Naive thymus-derived CD4-positive, alpha-beta T cell (primary cell): ENCODE measurements at regions not wholly inside any gene's neighbourhood (a gene's known extent, or its start where the extent isn't known, plus 50 kb on each side); places are given as distances from the start of the nearest gene placed in this dataset.

Experiments
- ATAC-seq: fragments of 150-1000 bp; cut with Tn5 transposase; 2 replicates; pipeline ENCODE4 v1.10.0; 2021; ENCODE audit warnings: mild to moderate bottlenecking, moderate library complexity
- CTCF ChIA-PET: fragments of 350-600 bp; sonication (Branson Sonifier 250); formaldehyde crosslinking; loops from one replicate; lab custom pipeline; 2021; ENCODE audit warnings: antibody characterized with exemption; lab: Charles Lee
- POLR2A ChIA-PET: fragments of 350-600 bp; sonication (Branson Sonifier 250); formaldehyde crosslinking; loops from one replicate; lab custom pipeline; 2021; ENCODE audit warnings: antibody characterized with exemption, inconsistent platforms; lab: Charles Lee
- DNase-seq, 9 donors: peaks; one replicate each; pipeline versions ENCODE4 v3.0.0 to v3.0.0-alpha.2; 2020 to 2022; ENCODE audit warnings: mixed read lengths in 1 of 9
- H3K27ac ChIP-seq: one replicate; pipeline ENCODE4 v1.7.0; 2013; ENCODE audit warnings: mild to moderate bottlenecking, low read depth, low read length, moderate library complexity
- H3K27me3 ChIP-seq, 2 donors: one replicate each; pipeline ENCODE4 v1.7.0; 2013; ENCODE audit warnings: low read length in 2 of 2, mild to moderate bottlenecking in 2 of 2, moderate library complexity in 2 of 2; ENCODE audit not compliant: control insufficient read depth in 2 of 2, insufficient read depth in 2 of 2
- H3K36me3 ChIP-seq, 3 experiments: 1 replicate in 2 of 3; 2 replicates in 1 of 3; pipeline ENCODE4 v1.7.0; 2013; ENCODE audit warnings: low read length in 3 of 3, mild to moderate bottlenecking in 3 of 3, moderate library complexity in 1 of 3; ENCODE audit not compliant: insufficient read depth in 3 of 3, control insufficient read depth in 2 of 3
- H3K4me1 ChIP-seq, 2 donors: one replicate each; pipeline ENCODE4 v1.7.0; 2013; ENCODE audit warnings: low read length in 2 of 2, mild to moderate bottlenecking in 2 of 2, moderate library complexity in 1 of 2; ENCODE audit not compliant: control insufficient read depth in 2 of 2, insufficient read depth in 2 of 2
- H3K4me3 ChIP-seq: 2 replicates; pipeline ENCODE4 v1.7.0; 2013; ENCODE audit warnings: mild to moderate bottlenecking, low read length
- H3K9me3 ChIP-seq, 3 experiments: 1 replicate in 2 of 3; 2 replicates in 1 of 3; pipeline ENCODE4 v1.7.0; 2013; ENCODE audit warnings: low read length in 3 of 3; ENCODE audit not compliant: control insufficient read depth in 2 of 3
- H3K27ac Mint-ChIP-seq, 9 donors: one replicate each; pipeline ENCODE4 v1.8.0; 2020 to 2022; ENCODE audit warnings: mixed read lengths in 9 of 9, mild to moderate bottlenecking in 8 of 9, moderate library complexity in 5 of 9, inconsistent platforms in 2 of 9
- H3K27me3 Mint-ChIP-seq, 5 donors: one replicate each; pipeline ENCODE4 v1.8.0; 2021 to 2022; ENCODE audit warnings: mixed read lengths in 5 of 5, mild to moderate bottlenecking in 1 of 5
- H3K36me3 Mint-ChIP-seq, 5 donors: one replicate each; pipeline ENCODE4 v1.8.0; 2020 to 2022; ENCODE audit warnings: mixed read lengths in 5 of 5, mild to moderate bottlenecking in 3 of 5, inconsistent platforms in 1 of 5
- H3K4me1 Mint-ChIP-seq, 7 donors: one replicate each; pipeline ENCODE4 v1.8.0; 2020 to 2022; ENCODE audit warnings: mixed read lengths in 7 of 7, mild to moderate bottlenecking in 3 of 7, inconsistent platforms in 1 of 7
- H3K4me3 Mint-ChIP-seq, 10 donors: one replicate each; pipeline ENCODE4 v1.8.0; 2020 to 2022; ENCODE audit warnings: mild to moderate bottlenecking in 10 of 10, mixed read lengths in 10 of 10, moderate library complexity in 6 of 10, inconsistent platforms in 2 of 10
- H3K9me3 Mint-ChIP-seq, 11 donors: one replicate each; pipeline ENCODE4 v1.8.0; 2020 to 2022; ENCODE audit warnings: mixed read lengths in 11 of 11, mild to moderate bottlenecking in 4 of 11, inconsistent platforms in 1 of 11, moderate library complexity in 1 of 11
- intact Hi-C, 2 donors: fragments of 100-400 bp; cut with micrococcal nuclease; formaldehyde crosslinking; loops; one replicate each; pipeline ENCODE4 v1.15.1; 2023

DNA sequence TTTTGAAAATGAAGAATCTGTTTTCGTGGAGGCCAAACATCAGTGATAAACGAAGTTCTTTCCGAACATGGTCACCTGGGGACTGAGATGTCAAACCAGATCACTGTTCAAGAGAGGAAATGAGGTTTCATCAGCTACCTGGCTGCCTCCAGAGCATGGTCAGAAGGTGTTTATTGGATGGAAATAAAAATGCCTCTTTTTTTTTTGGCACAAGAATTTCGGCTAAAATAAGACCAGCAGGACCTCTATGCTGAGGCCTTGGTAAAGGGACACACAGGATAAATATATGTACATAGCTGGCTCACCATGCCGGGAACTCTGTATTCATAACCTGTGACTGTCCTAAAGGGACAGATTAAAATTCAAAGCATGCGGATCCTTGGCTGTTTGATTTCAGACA is 135.3 kb downstream of the UTP18 start:
- Mint-ChIP-seq H3K4me1 (peaks cover 0 to 9% (median 0%) of the 10 kb centered on the region in 7 donors), H3K27me3 (peaks cover 0 to 8% (median 0%) of the 10 kb centered on the region in 5 donors), H3K4me3 (no peak overlapping the region), H3K36me3 (no peaks in the 10 kb centered on the region), H3K9me3 (peaks cover 0 to 2% (median 0%) of the 10 kb centered on the region in 11 donors), H3K27ac (no peak overlapping the region)
- H3K27ac ChIP-seq: no peak overlapping the region
- ChIA-PET POLR2A (no interaction called here), CTCF (no interaction called here)
- no peak overlapping the region for H3K4me3 ChIP-seq
- H3K9me3 ChIP-seq: no peaks in the 10 kb centered on the region
- intact Hi-C loops: no loop called here
- no peaks in the 10 kb centered on the region for H3K27me3 ChIP-seq
- no peak for ATAC-seq
- DNase-seq: no peak
- H3K36me3 ChIP-seq: no peaks in the 10 kb centered on the region
- H3K4me1 ChIP-seq: no peaks in the 10 kb centered on the region

DNA sequence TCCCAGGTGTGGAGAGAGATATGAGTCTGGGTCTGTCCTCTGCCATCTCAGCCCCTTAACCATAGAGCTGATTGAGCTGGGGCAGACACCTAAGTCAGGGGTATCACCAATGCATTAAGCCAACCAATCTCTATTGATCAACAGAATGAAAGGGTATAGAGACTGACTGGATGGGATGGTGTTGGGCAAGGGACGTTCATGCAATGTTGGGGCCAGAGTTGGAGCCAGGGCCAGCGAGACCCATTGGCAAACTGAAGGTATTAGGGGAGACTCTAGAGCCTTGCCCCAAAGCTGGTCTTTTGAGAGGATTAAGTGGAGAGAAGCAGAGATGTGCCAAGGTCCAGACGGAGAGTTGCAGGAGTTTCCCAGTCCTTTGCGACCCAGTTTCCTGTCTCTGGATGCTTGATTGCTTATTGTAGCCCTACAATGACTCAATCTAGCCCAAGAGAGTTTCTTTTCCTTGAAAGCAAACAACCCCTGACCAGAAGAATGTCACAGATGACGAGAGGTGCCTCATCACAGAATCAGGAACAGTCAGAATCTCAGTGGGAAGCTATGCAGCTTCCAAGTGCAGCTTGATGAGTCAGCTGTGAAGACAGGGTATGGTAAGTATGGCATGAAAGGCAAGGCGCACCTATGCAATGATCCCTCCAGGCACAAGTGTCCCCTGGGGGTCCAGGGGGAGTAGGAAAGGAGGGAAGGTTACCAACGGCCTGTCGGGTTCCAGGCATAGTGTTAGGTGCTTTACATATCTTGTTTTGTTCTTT is 137.2 kb downstream of the UTP18 start:
- peaks cover 0 to 2% (median 0%) of the 10 kb centered on the region in 11 donors for H3K9me3 Mint-ChIP-seq
- no peak for DNase-seq
- CTCF ChIA-PET: no interaction called here

DNA sequence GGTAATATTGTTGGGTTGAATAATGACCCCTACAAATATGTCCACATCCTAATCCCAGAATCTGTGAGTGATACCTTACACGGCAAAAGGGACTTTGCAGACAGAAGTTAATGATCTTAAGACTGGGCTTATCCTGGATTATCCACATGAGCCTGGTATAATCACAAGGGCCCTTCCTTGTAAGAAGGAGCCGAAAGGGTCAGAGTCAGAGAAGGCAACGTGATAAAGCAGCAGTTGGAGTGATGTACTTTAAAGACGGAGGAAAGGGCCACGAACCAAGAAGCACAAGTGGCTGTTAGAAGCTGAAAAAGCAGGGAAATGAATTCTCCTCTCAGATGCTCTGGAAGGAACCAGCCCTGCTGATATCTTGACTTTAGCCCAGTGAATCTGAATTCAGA is 137.8 kb downstream of the UTP18 start:
- H3K9me3 ChIP-seq: no peaks in the 10 kb centered on the region
- POLR2A ChIA-PET: no interaction called here

More for the DNA sequence above, 137.2 kb downstream of the UTP18 start:
- Mint-ChIP-seq H3K27ac (peak overlapping the region in 2 of 9 donors; percentile 14 to 66), H3K36me3 (no peaks in the 10 kb centered on the region), H3K27me3 (peaks cover 0 to 6% (median 0%) of the 10 kb centered on the region in 5 donors), H3K4me1 (peaks cover 0 to 4% (median 0%) of the 10 kb centered on the region in 7 donors), H3K4me3 (no peak overlapping the region)
- no peak for ATAC-seq
- Histone ChIP-seq H3K9me3 (no peaks in the 10 kb centered on the region), H3K27me3 (no peaks in the 10 kb centered on the region), H3K36me3 (no peaks in the 10 kb centered on the region), H3K4me3 (no peak overlapping the region), H3K27ac (no peak overlapping the region), H3K4me1 (no peaks in the 10 kb centered on the region)
- POLR2A ChIA-PET: no interaction called here
- intact Hi-C loops: no loop called here

GRCh38 chr17:51398687-51399086 is 138.3 kb downstream of the UTP18 start:
- H3K4me1 Mint-ChIP-seq: peaks cover 0 to 4% (median 0%) of the 10 kb centered on the region in 7 donors
- peaks cover 0 to 6% (median 0%) of the 10 kb centered on the region in 5 donors for H3K27me3 Mint-ChIP-seq
- H3K36me3 Mint-ChIP-seq: no peaks in the 10 kb centered on the region
- Histone ChIP-seq H3K4me1 (no peaks in the 10 kb centered on the region), H3K27ac (no peak overlapping the region), H3K9me3 (no peaks in the 10 kb centered on the region), H3K27me3 (no peaks in the 10 kb centered on the region), H3K4me3 (no peak overlapping the region), H3K36me3 (no peaks in the 10 kb centered on the region)
- DNase-seq: no peak
- intact Hi-C loops: no loop called here
- POLR2A ChIA-PET: no interaction called here
- H3K9me3 Mint-ChIP-seq: peaks cover 0 to 2% (median 0%) of the 10 kb centered on the region in 11 donors
- no peak for ATAC-seq
- CTCF ChIA-PET: interaction anchor here (1.0 kb wide), 1 partner anchor 21 kb away, joined by 4 read pairs; no protein-coding TSS in a partner anchor
- H3K27ac Mint-ChIP-seq: peak overlapping the region in 1 of 9 donors; percentile 33
- H3K4me3 Mint-ChIP-seq: no peak overlapping the region

More for the DNA sequence above, 137.8 kb downstream of the UTP18 start:
- ATAC-seq: no peak
- Mint-ChIP-seq H3K36me3 (no peaks in the 10 kb centered on the region), H3K4me1 (peaks cover 0 to 4% (median 0%) of the 10 kb centered on the region in 7 donors), H3K4me3 (no peak overlapping the region), H3K27ac (no peak overlapping the region), H3K27me3 (peaks cover 0 to 6% (median 0%) of the 10 kb centered on the region in 5 donors), H3K9me3 (peaks cover 0 to 2% (median 0%) of the 10 kb centered on the region in 11 donors)
- Histone ChIP-seq H3K36me3 (no peaks in the 10 kb centered on the region), H3K4me3 (no peak overlapping the region), H3K27me3 (no peaks in the 10 kb centered on the region), H3K4me1 (no peaks in the 10 kb centered on the region), H3K27ac (no peak overlapping the region)
- intact Hi-C loops: no loop called here
- CTCF ChIA-PET: interaction anchor here (1.0 kb wide), 1 partner anchor 22 kb away, joined by 4 read pairs; no protein-coding TSS in a partner anchor
- DNase-seq: no peak

GRCh38 chr17:51401279-51401678 is 140.9 kb downstream of the UTP18 start:
- ChIA-PET CTCF (no interaction called here), POLR2A (no interaction called here)
- no peak for ATAC-seq
- no peak overlapping the region for H3K4me3 Mint-ChIP-seq
- Histone ChIP-seq H3K27me3 (no peaks in the 10 kb centered on the region), H3K4me3 (no peak overlapping the region), H3K9me3 (no peaks in the 10 kb centered on the region), H3K36me3 (no peaks in the 10 kb centered on the region), H3K4me1 (no peaks in the 10 kb centered on the region), H3K27ac (no peak overlapping the region)
- no peaks in the 10 kb centered on the region for H3K36me3 Mint-ChIP-seq
- H3K4me1 Mint-ChIP-seq: peaks cover 0 to 5% (median 0%) of the 10 kb centered on the region in 7 donors
- DNase-seq: no peak
- intact Hi-C loops: no loop called here
- H3K9me3 Mint-ChIP-seq: peaks cover 0 to 3% (median 0%) of the 10 kb centered on the region in 11 donors
- H3K27ac Mint-ChIP-seq: no peak overlapping the region
- no peaks in the 10 kb centered on the region for H3K27me3 Mint-ChIP-seq

- POLR2A ChIA-PET: no interaction called here
- no peak overlapping the region for H3K4me3 ChIP-seq
- H3K4me1 ChIP-seq: no peaks in the 10 kb centered on the region
Measured at GRCh38 chr17:51402899-51403298, 142.6 kb downstream of the UTP18 start.

More at GRCh38 chr17:51402899-51403298, 142.6 kb downstream of the UTP18 start:
- no peaks in the 10 kb centered on the region for H3K9me3 ChIP-seq
- DNase-seq (no peak), ATAC-seq (no peak)
- no peaks in the 10 kb centered on the region for H3K27me3 Mint-ChIP-seq
- CTCF ChIA-PET: interaction anchor here (0.6 to 1.2 kb wide), 3 partner anchors 8 to 59 kb away, joined by 3 read pairs; no protein-coding TSS in a partner anchor
- peaks cover 0 to 5% (median 0%) of the 10 kb centered on the region in 7 donors for H3K4me1 Mint-ChIP-seq
- H3K9me3 Mint-ChIP-seq: peaks cover 0 to 3% (median 0%) of the 10 kb centered on the region in 11 donors
- intact Hi-C loops: no loop called here
- peak overlapping the region in 1 of 9 donors; percentile 20 for H3K27ac Mint-ChIP-seq
- H3K36me3 ChIP-seq: no peaks in the 10 kb centered on the region
- no peak overlapping the region for H3K4me3 Mint-ChIP-seq
- no peaks in the 10 kb centered on the region for H3K27me3 ChIP-seq
- no peak overlapping the region for H3K27ac ChIP-seq
- no peaks in the 10 kb centered on the region for H3K36me3 Mint-ChIP-seq
